ENCODE measurements at regions not wholly inside any gene's neighbourhood (a gene's known extent, or its start where the extent isn't known, plus 50 kb on each side); places are given as distances from the start of the nearest gene placed in this dataset.

- Histone ChIP-seq H3K4me3 (ENCODE audit: low read depth in 1 of 2, low read length in 2 of 2) (no peak overlapping the region), H3K27ac (ENCODE audit: low read depth in 2 of 2, low read length in 1 of 2) (no peak overlapping the region), H3K4me1 (ENCODE audit: control insufficient read depth in 2 of 2, insufficient read depth in 2 of 2, low read length in 1 of 2) (peaks cover 0 to 3% of the 10 kb centered on the region in 2 donors), H3K36me3 (ENCODE audit: control insufficient read depth in 2 of 2, insufficient read depth in 2 of 2, low read length in 1 of 2) (no peaks in the 10 kb centered on the region), H3K9me3 (ENCODE audit: control insufficient read depth in 2 of 2, insufficient read depth in 1 of 2, low read depth in 1 of 2, low read length in 1 of 2) (no peaks in the 10 kb centered on the region), H3K27me3 (ENCODE audit: control insufficient read depth in 1 of 2, insufficient read depth in 2 of 2, low read length in 2 of 2) (no peaks in the 10 kb centered on the region)
- 62 to 72% methylated on average over 6 of the region's 6 CpGs for WGBS, 2 donors
These were observed 246.1 kb downstream of the KCNRG start for GRCh38 chr13:50261130-50261901.

GRCh38 chr13:50267066-50267465, 251.8 kb downstream of the KCNRG start:
- H3K36me3 ChIP-seq (ENCODE audit: control insufficient read depth in 2 of 2, insufficient read depth in 2 of 2, low read length in 1 of 2): no peaks in the 10 kb centered on the region
- WGBS, 2 donors: 73 to 78% methylated on average over 5 of the region's 5 CpGs

GRCh38 chr13:50267917-50268316, 252.7 kb downstream of the KCNRG start:
- WGBS, 2 donors: 81 to 85% methylated on average over 1 of the region's 1 CpG
- Histone ChIP-seq H3K4me1 (ENCODE audit: control insufficient read depth in 2 of 2, insufficient read depth in 2 of 2, low read length in 1 of 2) (peaks cover 0 to 3% of the 10 kb centered on the region in 2 donors), H3K36me3 (ENCODE audit: control insufficient read depth in 2 of 2, insufficient read depth in 2 of 2, low read length in 1 of 2) (no peaks in the 10 kb centered on the region), H3K4me3 (ENCODE audit: low read depth in 1 of 2, low read length in 2 of 2) (no peak overlapping the region), H3K9me3 (ENCODE audit: control insufficient read depth in 2 of 2, insufficient read depth in 1 of 2, low read depth in 1 of 2, low read length in 1 of 2) (no peaks in the 10 kb centered on the region), H3K27ac (ENCODE audit: low read depth in 2 of 2, low read length in 1 of 2) (no peak overlapping the region), H3K27me3 (ENCODE audit: control insufficient read depth in 1 of 2, insufficient read depth in 2 of 2, low read length in 2 of 2) (no peaks in the 10 kb centered on the region)

More at GRCh38 chr13:50267066-50267465, 251.8 kb downstream of the KCNRG start:
- peaks cover 0 to 3% of the 10 kb centered on the region in 2 donors for H3K4me1 ChIP-seq (ENCODE audit: control insufficient read depth in 2 of 2, insufficient read depth in 2 of 2, low read length in 1 of 2)
- H3K9me3 ChIP-seq (ENCODE audit: control insufficient read depth in 2 of 2, insufficient read depth in 1 of 2, low read depth in 1 of 2, low read length in 1 of 2): no peaks in the 10 kb centered on the region
- no peak overlapping the region for H3K4me3 ChIP-seq (ENCODE audit: low read depth in 1 of 2, low read length in 2 of 2)
- H3K27me3 ChIP-seq (ENCODE audit: control insufficient read depth in 1 of 2, insufficient read depth in 2 of 2, low read length in 2 of 2): no peaks in the 10 kb centered on the region
- H3K27ac ChIP-seq (ENCODE audit: low read depth in 2 of 2, low read length in 1 of 2): no peak overlapping the region

- Histone ChIP-seq H3K4me1 (ENCODE audit: control insufficient read depth in 2 of 2, insufficient read depth in 2 of 2, low read length in 1 of 2) (peaks cover 0 to 3% of the 10 kb centered on the region in 2 donors), H3K36me3 (ENCODE audit: control insufficient read depth in 2 of 2, insufficient read depth in 2 of 2, low read length in 1 of 2) (no peaks in the 10 kb centered on the region), H3K9me3 (ENCODE audit: control insufficient read depth in 2 of 2, insufficient read depth in 1 of 2, low read depth in 1 of 2, low read length in 1 of 2) (no peaks in the 10 kb centered on the region), H3K4me3 (ENCODE audit: low read depth in 1 of 2, low read length in 2 of 2) (no peak overlapping the region), H3K27me3 (ENCODE audit: control insufficient read depth in 1 of 2, insufficient read depth in 2 of 2, low read length in 2 of 2) (no peaks in the 10 kb centered on the region), H3K27ac (ENCODE audit: low read depth in 2 of 2, low read length in 1 of 2) (no peak overlapping the region)
- WGBS, 2 donors: 59 to 65% methylated on average over 2 of the region's 2 CpGs
These were observed 253.3 kb downstream of the KCNRG start for GRCh38 chr13:50268500-50268899.

GRCh38 chr13:50274181-50274580, 258.9 kb downstream of the KCNRG start:
- H3K27ac ChIP-seq (ENCODE audit: low read depth in 2 of 2, low read length in 1 of 2): no peak overlapping the region
- peaks cover 0 to 5% of the 10 kb centered on the region in 2 donors for H3K9me3 ChIP-seq (ENCODE audit: control insufficient read depth in 2 of 2, insufficient read depth in 1 of 2, low read depth in 1 of 2, low read length in 1 of 2)
- no peaks in the 10 kb centered on the region for H3K4me1 ChIP-seq (ENCODE audit: control insufficient read depth in 2 of 2, insufficient read depth in 2 of 2, low read length in 1 of 2)
- 94 to 100% methylated on average over 1 of the region's 1 CpG for WGBS, 2 donors
- no peaks in the 10 kb centered on the region for H3K36me3 ChIP-seq (ENCODE audit: control insufficient read depth in 2 of 2, insufficient read depth in 2 of 2, low read length in 1 of 2)
- no peaks in the 10 kb centered on the region for H3K27me3 ChIP-seq (ENCODE audit: control insufficient read depth in 1 of 2, insufficient read depth in 2 of 2, low read length in 2 of 2)
- no peak overlapping the region for H3K4me3 ChIP-seq (ENCODE audit: low read depth in 1 of 2, low read length in 2 of 2)

- H3K27ac ChIP-seq (ENCODE audit: low read depth in 2 of 2, low read length in 1 of 2): no peak overlapping the region
- WGBS, 2 donors: 38 to 55% methylated on average over 1 of the region's 1 CpG
- no peaks in the 10 kb centered on the region for H3K4me1 ChIP-seq (ENCODE audit: control insufficient read depth in 2 of 2, insufficient read depth in 2 of 2, low read length in 1 of 2)
- peaks cover 0 to 5% of the 10 kb centered on the region in 2 donors for H3K9me3 ChIP-seq (ENCODE audit: control insufficient read depth in 2 of 2, insufficient read depth in 1 of 2, low read depth in 1 of 2, low read length in 1 of 2)
- H3K27me3 ChIP-seq (ENCODE audit: control insufficient read depth in 1 of 2, insufficient read depth in 2 of 2, low read length in 2 of 2): no peaks in the 10 kb centered on the region
- no peaks in the 10 kb centered on the region for H3K36me3 ChIP-seq (ENCODE audit: control insufficient read depth in 2 of 2, insufficient read depth in 2 of 2, low read length in 1 of 2)
- no peak overlapping the region for H3K4me3 ChIP-seq (ENCODE audit: low read depth in 1 of 2, low read length in 2 of 2)
These were observed 260.3 kb downstream of the KCNRG start for GRCh38 chr13:50275392-50276063.

GRCh38 chr13:50276550-50276949, 261.3 kb downstream of the KCNRG start:
- H3K27me3 ChIP-seq (ENCODE audit: control insufficient read depth in 1 of 2, insufficient read depth in 2 of 2, low read length in 2 of 2): no peaks in the 10 kb centered on the region
- WGBS, 2 donors: 97 to 98% methylated on average over 2 of the region's 2 CpGs
- H3K9me3 ChIP-seq (ENCODE audit: control insufficient read depth in 2 of 2, insufficient read depth in 1 of 2, low read depth in 1 of 2, low read length in 1 of 2): peaks cover 0 to 5% of the 10 kb centered on the region in 2 donors
- H3K4me3 ChIP-seq (ENCODE audit: low read depth in 1 of 2, low read length in 2 of 2): no peak overlapping the region
- no peak overlapping the region for H3K27ac ChIP-seq (ENCODE audit: low read depth in 2 of 2, low read length in 1 of 2)
- no peaks in the 10 kb centered on the region for H3K4me1 ChIP-seq (ENCODE audit: control insufficient read depth in 2 of 2, insufficient read depth in 2 of 2, low read length in 1 of 2)
- H3K36me3 ChIP-seq (ENCODE audit: control insufficient read depth in 2 of 2, insufficient read depth in 2 of 2, low read length in 1 of 2): no peaks in the 10 kb centered on the region

GRCh38 chr13:50277127-50277526, 261.9 kb downstream of the KCNRG start:
- H3K9me3 ChIP-seq (ENCODE audit: control insufficient read depth in 2 of 2, insufficient read depth in 1 of 2, low read depth in 1 of 2, low read length in 1 of 2): peaks cover 0 to 5% of the 10 kb centered on the region in 2 donors
- WGBS, 2 donors: 84 to 86% methylated on average over 6 of the region's 6 CpGs
- no peaks in the 10 kb centered on the region for H3K4me1 ChIP-seq (ENCODE audit: control insufficient read depth in 2 of 2, insufficient read depth in 2 of 2, low read length in 1 of 2)
- H3K4me3 ChIP-seq (ENCODE audit: low read depth in 1 of 2, low read length in 2 of 2): no peak overlapping the region
- H3K27ac ChIP-seq (ENCODE audit: low read depth in 2 of 2, low read length in 1 of 2): no peak overlapping the region
- no peaks in the 10 kb centered on the region for H3K36me3 ChIP-seq (ENCODE audit: control insufficient read depth in 2 of 2, insufficient read depth in 2 of 2, low read length in 1 of 2)
- H3K27me3 ChIP-seq (ENCODE audit: control insufficient read depth in 1 of 2, insufficient read depth in 2 of 2, low read length in 2 of 2): no peaks in the 10 kb centered on the region

GRCh38 chr13:50277906-50278305, 262.7 kb downstream of the KCNRG start:
- no peaks in the 10 kb centered on the region for H3K36me3 ChIP-seq (ENCODE audit: control insufficient read depth in 2 of 2, insufficient read depth in 2 of 2, low read length in 1 of 2)
- H3K27me3 ChIP-seq (ENCODE audit: control insufficient read depth in 1 of 2, insufficient read depth in 2 of 2, low read length in 2 of 2): no peaks in the 10 kb centered on the region
- H3K27ac ChIP-seq (ENCODE audit: low read depth in 2 of 2, low read length in 1 of 2): no peak overlapping the region
- H3K4me1 ChIP-seq (ENCODE audit: control insufficient read depth in 2 of 2, insufficient read depth in 2 of 2, low read length in 1 of 2): no peaks in the 10 kb centered on the region
- no peak overlapping the region for H3K4me3 ChIP-seq (ENCODE audit: low read depth in 1 of 2, low read length in 2 of 2)
- 85 to 92% methylated on average over 7 of the region's 7 CpGs for WGBS, 2 donors
- peaks cover 0 to 5% of the 10 kb centered on the region in 2 donors for H3K9me3 ChIP-seq (ENCODE audit: control insufficient read depth in 2 of 2, insufficient read depth in 1 of 2, low read depth in 1 of 2, low read length in 1 of 2)
